Keratinocyte (primary cell): ENCODE measurements at regions not wholly inside any gene's neighbourhood (a gene's known extent, or its start where the extent isn't known, plus 50 kb on each side); places are given as distances from the start of the nearest gene placed in this dataset.

Experiments used
- CTCF ChIP-seq, 3 experiments: IDR thresholded peaks in 1 of 3; conservative IDR thresholded peaks in 1 of 3; optimal IDR thresholded peaks in 1 of 3; 2 replicates in 2 of 3; 3 replicates in 1 of 3; pipeline versions ENCODE3 to v1.5.1; 2011; ENCODE audit warnings: low read length in 3 of 3, mild to moderate bottlenecking in 3 of 3, moderate library complexity in 2 of 3, control low read depth in 1 of 3, inconsistent platforms in 1 of 3; ENCODE audit not compliant: insufficient read depth in 2 of 3; ENCODE audit errors: extremely low read depth in 1 of 3
- EZH2 ChIP-seq: IDR thresholded peaks from one replicate; pipeline ENCODE4 v1.6.1; 2012; ENCODE audit warnings: inconsistent platforms, mild to moderate bottlenecking, low read length, moderate library complexity

DNA sequence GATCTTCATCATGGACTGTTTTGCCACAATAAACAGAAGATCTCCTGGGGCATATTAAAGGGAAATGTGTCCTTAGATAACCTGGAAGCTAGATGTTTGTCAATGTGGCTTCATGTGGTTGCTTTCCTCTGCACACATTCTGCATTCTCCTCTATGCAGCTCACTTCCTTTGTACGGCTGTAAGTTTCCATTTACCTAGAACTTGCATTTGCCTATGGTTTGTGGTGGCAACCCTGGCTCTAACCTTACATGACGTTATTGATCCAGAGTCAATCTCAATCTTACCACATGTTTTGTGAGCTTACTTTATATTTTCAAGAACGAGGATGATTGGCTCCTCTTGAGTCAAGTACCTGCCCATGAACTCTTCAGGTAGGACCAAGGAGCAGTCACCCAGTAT, 863.1 kb downstream of the MAFB start:
- TF ChIP-seq CTCF (optimal IDR thresholded peaks at IDR 0.05 in 1 of 3, IDR thresholded peaks at IDR 0.05 in 1 of 3, conservative IDR thresholded peaks at IDR 0.05 in 1 of 3; ENCODE audit: extremely low read depth in 1 of 3, insufficient read depth in 2 of 3, low read length in 3 of 3) (no peak), EZH2 (no peak)
